HG02642 (cell line): ENCODE measurements at regions not wholly inside any gene's neighbourhood (a gene's known extent, or its start where the extent isn't known, plus 50 kb on each side); places are given as distances from the start of the nearest gene placed in this dataset.

ENCODE experiments used
- ATAC-seq: cut with Tn5 transposase; IDR thresholded peaks from one replicate; pipeline ENCODE4 v1.9.1; 2021; ENCODE audit warnings: mild to moderate bottlenecking; ENCODE audit not compliant: unreplicated experiment, poor library complexity

DNA sequence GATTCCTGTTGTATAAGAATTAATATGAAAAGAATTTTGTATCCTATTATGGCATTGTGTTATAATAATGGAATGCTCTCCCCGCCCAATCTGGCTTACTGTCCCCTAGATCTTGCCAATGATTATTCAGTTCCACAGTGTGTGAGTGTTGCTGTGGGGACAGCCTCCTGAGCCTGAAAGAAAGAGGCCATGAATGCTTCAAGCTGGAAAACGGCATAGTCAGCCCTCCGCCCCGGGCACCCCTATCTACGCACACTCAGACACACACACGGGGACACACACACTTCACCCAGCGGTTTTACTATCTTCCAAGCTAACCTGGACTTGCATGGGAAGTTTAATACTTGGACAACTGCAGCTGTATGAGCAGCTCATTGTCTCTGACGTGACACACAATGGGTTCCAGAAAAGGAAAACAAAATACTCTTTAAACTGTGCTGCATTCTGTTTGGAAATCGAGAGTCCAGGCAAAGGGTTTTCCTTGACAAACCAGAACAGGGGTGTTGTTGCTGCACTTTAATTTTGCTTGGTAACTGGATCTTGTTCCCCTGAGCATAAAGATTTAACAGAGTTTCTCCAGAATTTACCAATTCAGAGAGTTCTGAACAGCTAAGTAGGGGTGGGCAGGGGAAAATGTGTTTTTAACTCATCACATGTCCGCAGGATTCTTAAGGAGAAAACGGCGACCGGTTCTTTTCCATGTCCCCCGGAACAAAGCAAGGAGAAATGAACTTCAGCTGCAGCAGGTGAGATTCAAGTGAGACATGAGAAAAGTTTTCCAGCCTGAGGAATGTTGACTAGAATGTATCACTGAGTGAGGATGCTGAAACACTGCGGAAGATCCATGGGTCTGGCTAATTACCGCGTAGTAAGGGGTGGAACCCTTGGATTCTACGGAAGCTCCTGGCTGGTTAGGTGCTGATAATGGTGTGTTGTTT, 472.9 kb downstream of the FOXO1 start:
- no peak for ATAC-seq

- no peak for ATAC-seq
Observed at GRCh38 chr13:40194224-40194806, 472.1 kb downstream of the FOXO1 start.

- ATAC-seq, result no peak
Observed at GRCh38 chr13:40197049-40197448, 469.4 kb downstream of the FOXO1 start.

DNA sequence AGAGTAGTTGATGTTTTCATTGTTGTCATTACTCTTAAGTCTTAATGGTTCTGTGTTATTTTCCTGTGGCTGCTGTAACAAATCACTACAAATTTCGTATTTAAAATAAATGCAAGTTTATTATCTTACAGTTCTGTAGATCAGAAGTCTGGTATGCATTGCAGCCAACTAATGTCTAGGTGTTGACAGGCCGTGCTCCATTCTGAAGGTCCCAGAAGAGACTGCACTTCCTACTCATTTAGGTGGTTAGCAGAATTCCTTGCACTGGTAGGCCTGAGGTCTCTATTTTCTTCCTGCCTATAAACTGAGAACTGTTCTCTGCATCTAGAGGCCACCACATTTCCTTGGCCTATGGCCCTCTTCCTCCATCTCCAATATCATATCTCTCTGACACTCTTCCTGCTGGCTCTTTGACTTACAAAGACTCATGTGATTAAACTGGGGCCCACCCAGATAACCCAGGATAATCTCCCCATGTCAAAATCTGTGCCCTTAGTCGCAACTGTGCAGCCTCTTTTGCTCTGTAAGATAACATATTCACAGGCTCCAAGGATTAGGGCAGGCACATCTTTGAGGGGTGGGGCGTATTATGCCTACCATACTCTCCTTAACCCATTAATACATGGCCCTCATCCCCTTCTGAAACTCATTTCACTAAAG, 468.4 kb downstream of the FOXO1 start:
- ATAC-seq, result no peak

GRCh38 chr13:40200273-40200978, 466.0 kb downstream of the FOXO1 start:
- no peak for ATAC-seq

DNA sequence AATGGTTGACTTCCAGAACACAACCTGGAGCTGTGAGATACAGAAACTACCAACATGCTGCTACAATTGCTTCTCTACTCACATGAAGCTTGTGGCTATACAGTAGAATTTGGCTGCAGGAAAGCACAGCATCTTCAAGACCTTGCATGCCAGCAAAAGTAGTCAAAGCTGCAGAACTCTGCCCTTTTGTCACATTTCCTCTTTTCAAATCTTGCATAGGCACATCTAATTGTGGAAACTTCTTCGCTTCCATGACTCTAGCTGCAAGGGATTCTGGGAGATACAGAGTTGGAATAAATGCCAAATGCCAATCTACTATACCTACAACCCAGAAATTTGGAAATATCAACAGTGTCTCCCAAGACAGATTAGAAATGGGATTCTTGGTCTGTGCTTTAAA, 462.2 kb downstream of the FOXO1 start:
- ATAC-seq, result no peak

- no peak for ATAC-seq
Observed at GRCh38 chr13:40205771-40206240, 460.6 kb downstream of the FOXO1 start.

DNA sequence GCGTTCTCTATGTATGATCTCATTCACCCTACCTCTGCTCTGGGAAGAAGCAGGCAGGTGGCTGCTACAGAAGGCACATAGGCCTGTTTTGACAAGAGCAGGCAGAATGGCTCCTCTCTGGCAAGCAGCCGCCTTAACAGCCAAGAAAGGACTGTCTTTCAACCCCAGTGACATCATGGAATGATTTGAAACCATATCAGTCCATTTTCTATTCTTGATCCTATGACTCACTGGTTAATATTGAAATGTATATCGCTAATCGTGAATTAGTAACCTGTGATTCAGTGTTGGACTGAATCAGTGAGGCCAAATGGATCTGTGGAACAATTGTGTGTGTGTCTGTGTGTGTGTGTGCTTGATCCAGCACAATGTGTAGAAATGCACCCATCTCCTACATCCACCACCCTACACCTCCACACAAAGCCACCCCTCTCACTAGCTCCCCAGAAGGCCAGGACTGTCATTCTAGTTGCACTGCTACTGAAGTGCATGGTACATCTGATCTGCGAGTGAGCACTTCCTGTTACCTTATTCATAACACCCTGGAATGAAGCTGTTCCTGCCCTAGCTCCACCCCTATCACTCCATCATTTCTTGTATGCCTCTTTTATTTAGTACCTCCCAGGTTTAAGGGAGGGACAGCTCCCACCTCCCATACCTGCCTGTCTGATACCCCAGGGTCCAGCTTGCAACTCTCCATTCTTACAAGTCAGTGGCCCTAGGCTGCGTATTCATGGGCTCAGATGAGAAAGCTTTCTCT, 460.0 kb downstream of the FOXO1 start:
- peak; percentile 55 for ATAC-seq

- ATAC-seq, result peak; percentile 79
Observed at GRCh38 chr13:40207001-40207478, 459.4 kb downstream of the FOXO1 start.

- ATAC-seq, result no peak
Observed at GRCh38 chr13:40208517-40208916, 457.9 kb downstream of the FOXO1 start.

DNA sequence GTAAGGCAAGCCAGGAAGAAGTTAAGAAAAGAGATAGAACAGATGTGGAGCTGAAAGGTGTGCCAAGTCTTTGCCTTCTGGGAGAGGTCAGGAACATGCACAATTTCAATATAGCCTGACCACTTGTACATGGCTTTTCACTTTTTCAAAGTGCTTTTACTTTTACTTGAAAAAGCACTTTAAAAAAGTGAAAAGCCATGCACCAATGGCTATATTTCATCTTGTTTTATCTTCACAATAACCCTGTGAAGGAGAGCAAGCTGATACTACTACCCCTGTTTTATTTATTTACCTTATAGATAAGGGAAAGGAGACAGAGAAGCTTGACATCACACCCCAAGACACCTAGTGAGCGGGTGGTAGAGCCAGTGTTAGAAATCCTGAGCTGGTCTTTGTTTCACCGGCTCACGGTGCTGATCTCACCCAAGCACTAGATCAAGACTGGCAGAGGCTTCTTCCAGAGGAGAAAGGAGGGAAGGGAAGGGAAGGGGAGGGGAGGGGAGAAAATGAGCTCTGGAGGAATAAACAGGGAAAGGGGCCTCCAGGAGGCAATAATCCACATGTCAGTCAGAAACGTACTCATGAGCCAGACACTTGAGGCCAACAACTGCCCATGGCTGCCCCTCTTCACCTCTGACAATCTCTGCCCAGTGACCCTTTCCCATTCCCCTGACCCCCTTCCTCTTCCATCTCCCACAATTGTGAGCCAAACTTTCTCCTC, 455.4 kb downstream of the FOXO1 start:
- no peak for ATAC-seq

- no peak for ATAC-seq
Observed at GRCh38 chr13:40211586-40211968, 454.9 kb downstream of the FOXO1 start.

DNA sequence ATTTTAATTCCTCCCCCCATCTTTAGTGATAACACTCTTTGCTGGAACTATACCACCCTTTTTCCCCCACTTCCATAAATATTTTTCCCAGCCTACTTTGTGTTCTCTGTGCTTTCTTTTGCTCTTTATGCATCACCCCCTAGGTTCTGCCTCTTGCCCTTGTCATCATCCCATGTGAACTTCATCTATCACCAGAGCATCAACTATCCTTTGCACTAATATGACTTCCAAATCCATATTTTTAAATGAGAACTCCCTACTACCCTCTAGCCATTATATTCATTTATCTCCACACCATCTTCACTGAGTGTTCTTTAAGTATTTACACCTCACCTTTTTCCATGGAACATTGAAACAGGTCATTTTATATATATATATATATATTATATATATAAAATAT, 452.7 kb downstream of the FOXO1 start:
- no peak for ATAC-seq

GRCh38 chr13:40215311-40215710, 451.1 kb downstream of the FOXO1 start:
- ATAC-seq, result no peak

DNA sequence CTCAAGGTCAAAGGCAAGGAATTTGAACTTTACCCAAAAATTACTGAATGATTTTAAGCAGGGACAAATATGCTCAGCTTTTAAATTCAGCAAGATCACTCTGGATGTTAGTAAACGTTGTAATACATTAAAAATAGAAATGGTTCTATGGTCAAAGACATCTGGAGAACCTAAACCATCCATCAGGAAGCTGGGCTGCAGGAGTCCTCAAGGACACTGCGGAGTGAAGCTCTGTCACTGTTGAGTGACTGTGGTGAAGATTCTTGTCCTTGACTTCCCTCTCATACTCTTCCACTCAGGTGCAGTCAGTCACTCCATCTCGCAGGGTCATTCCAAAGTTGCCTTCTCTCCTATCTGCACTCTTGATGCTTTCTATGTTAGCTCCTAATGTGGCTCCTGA, 450.7 kb downstream of the FOXO1 start:
- no peak for ATAC-seq

DNA sequence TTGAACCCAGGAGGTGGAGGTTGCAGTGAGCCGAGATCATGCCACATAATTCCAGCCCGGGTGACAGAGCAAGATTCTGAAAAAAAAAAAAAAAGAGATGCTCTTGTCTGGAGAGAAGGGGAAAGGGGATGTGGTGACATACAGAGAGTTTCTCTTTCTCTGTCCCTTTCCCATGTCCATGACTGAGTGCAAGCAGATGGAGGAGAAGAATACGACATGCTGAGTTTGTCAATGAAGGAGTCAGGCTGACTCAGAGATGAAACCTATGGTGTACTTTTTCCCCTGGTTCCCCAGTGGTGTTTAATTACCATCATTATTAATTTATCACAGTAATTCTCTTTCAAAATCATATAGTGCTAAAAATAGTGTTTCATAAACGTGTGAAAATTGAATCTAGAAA, 448.8 kb downstream of the FOXO1 start:
- ATAC-seq, result no peak

DNA sequence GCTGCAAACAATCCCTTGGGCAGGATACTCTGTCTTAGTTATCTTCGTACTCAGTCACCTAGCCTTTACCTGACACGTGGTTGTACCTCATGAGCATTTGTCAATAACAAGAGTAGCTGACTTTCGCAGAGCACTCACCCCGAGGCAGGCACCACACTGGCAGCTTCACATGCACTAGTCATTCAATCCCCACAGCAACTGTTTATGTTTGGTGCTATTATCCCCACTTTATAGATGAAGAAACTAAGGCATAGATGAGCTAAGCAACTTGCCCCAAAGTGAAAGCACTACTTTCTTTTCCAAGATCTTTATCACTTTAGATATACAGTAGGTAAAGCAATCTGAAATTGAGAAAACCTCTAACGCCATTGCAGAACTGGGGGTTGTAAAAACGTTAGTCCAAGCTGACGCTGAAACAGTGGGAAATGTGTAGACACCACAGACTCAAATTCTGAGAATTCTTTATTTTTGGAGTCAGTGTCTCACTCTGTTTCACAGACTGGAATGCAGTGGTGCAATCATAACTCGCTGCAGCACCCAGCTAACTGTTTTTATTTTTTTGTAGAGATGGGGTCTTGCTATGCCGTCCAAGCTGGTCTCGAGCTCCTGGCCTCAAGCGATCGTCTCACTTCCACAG, 446.0 kb downstream of the FOXO1 start:
- no peak for ATAC-seq

DNA sequence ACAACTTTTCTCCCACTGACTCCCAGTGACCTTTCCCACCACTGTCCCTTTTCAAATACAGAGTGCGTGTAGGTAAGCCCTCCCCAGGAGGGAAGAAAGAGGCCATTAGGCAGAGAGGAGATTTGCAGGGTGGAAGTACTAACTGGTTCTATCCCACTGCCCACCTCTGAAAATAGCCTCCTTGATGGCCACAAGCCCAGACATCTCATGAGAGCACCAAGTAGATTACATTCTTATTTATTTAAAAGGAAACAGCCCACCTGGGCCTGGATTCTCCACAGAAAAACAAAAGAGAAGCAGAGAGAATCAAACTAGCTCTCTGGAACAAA, 445.3 kb downstream of the FOXO1 start:
- ATAC-seq, result no peak
